ENCODE measurements at regions not wholly inside any gene's neighbourhood (a gene's known extent, or its start where the extent isn't known, plus 50 kb on each side); places are given as distances from the start of the nearest gene placed in this dataset.

DNA sequence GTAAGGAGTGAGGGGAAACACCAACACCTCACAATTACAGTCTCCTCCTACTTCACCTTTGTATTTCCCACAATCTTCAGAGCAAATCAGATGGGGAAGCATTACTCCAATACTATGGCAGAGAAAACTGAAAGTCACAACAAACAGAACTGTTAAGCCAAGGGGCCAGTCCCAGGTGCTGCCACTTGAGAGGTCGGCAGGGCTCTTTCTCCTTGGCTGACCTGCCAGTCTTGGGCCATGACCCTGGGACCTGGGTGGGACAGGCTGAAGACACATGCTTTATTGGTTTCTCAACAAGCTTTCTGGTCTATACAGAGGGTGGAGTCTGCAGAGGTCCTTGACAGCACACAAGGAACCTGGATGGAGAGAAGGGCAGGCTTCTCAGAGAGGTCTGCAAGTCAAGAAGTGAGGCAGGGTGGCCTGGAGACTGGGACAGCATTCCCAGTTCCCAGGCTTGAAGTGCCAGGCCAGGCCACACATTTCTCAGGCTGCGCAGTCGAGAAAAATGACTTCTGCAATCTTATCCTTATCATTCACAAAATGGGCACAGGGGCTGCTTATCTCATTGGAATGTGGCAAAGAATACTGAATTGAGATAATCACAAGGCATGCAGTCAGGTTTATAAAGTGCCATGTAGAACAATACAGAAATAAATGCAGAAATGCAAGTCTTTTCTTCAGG, 301.0 kb downstream of the CXCL12 start:
- TF ChIP-seq, protein P1, sequence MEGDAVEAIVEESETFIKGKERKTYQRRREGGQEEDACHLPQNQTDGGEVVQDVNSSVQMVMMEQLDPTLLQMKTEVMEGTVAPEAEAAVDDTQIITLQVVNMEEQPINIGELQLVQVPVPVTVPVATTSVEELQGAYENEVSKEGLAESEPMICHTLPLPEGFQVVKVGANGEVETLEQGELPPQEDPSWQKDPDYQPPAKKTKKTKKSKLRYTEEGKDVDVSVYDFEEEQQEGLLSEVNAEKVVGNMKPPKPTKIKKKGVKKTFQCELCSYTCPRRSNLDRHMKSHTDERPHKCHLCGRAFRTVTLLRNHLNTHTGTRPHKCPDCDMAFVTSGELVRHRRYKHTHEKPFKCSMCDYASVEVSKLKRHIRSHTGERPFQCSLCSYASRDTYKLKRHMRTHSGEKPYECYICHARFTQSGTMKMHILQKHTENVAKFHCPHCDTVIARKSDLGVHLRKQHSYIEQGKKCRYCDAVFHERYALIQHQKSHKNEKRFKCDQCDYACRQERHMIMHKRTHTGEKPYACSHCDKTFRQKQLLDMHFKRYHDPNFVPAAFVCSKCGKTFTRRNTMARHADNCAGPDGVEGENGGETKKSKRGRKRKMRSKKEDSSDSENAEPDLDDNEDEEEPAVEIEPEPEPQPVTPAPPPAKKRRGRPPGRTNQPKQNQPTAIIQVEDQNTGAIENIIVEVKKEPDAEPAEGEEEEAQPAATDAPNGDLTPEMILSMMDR (conservative IDR thresholded peaks at IDR 0.05; ENCODE audit: low read depth, low read length): no peak
- no peak for DNase-seq (ENCODE audit: low read depth)
- H3K4me3 ChIP-seq (ENCODE audit: low read length): no peak overlapping the region

DNA sequence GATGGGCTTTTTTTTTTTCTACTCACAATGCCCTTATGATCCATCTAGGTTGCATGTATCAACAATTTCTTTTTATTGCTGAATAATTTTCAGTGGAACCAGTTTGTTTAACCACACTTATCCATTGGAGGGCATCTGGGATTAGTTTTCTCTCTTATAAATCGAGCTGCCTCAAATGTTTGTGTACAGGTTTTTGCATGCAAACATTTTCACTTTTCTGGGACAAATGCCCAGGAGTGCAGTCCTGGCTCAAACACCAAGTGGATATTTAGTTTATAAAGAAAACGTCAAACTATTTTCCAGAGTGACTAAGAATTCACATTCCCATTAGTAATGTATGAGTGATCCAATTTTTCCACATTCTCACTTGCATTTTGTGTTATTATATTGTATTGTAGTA, 313.4 kb downstream of the CXCL12 start:
- H3K4me3 ChIP-seq (ENCODE audit: low read length): no peak overlapping the region
- DNase-seq (ENCODE audit: low read depth): no peak
- TF ChIP-seq, protein P1 (conservative IDR thresholded peaks at IDR 0.05; ENCODE audit: low read depth, low read length): no peak

DNA sequence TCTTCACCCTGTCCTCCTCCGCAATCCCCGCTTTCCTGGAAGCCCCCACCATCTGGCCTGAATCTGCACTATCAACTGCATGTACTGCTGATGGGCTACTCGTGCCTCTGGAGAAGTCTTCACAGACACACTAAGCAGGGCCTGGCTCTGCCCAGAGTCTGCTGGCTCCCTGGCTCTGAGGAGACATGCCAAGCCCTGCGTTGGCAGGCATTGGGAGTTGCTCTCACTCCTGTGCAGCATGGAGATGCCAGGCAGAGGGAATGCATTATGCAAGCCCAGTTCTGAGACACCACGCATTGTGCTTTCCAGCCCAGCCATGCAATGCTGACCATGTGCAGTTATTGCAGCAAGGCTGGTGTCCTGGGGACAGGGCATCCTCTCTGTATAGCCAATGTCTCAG, 314.6 kb downstream of the CXCL12 start:
- no peak for DNase-seq (ENCODE audit: low read depth)
- TF ChIP-seq, protein P1 (conservative IDR thresholded peaks at IDR 0.05; ENCODE audit: low read depth, low read length): no peak
- no peak overlapping the region for H3K4me3 ChIP-seq (ENCODE audit: low read length)

DNA sequence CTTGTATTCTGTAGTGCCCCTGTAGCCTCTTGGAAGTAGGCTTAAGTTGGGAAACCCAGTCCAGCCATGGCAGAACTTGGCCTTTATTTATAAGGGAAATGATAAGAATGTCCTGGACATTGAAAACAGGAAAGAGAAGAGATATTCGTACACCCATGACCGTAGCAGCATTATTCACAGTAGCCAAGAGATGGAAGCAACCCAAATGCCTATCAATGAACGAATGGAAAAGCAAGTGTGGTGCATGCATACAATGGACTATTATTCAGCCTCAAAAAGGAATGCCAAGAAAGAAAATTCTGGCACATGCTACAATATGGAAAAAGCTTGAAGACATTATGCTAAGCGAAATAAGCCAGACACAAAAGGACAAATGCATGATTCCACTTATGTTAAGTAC, 315.3 kb downstream of the CXCL12 start:
- TF ChIP-seq, protein P1 (conservative IDR thresholded peaks at IDR 0.05; ENCODE audit: low read depth, low read length): no peak
- no peak for DNase-seq (ENCODE audit: low read depth)
- H3K4me3 ChIP-seq (ENCODE audit: low read length): no peak overlapping the region

DNA sequence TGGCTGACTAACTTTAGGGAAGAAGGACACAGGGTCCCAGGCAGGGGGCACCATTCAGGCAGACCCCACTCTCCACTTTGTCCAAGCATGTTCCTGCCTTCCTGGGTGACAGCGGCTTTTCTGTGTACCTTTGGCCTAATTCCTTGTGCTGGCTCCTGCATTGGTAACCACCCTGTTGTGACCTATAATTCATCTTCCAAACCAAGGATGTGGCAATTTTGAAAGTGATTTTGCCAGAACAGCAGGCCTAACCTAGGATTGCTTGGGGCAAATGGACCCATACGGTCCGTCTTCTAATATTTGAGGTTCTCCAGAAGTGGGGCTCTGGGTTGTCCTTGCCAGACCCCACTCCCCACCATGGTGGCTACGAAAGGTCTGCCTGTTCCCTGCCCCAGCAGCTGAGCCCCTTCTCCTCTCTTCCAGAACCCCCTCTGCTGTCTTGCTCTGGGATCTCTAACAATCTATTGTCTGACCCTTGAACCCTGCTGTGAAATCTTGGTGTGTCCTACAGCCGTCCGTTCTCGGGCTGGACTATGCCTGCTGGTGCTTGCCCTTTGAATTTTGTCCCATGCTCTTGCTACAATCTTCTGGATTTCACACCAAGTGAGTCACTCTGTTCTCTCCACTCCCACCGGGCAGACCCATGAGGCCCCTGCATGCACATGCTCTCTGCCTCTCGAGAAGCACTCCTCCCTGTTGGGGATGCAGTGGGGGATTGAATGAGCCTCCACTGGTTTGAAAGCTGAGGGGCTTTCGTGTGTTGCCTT, 316.0 kb downstream of the CXCL12 start:
- H3K4me3 ChIP-seq (ENCODE audit: low read length): no peak overlapping the region
- no peak for DNase-seq (ENCODE audit: low read depth)
- TF ChIP-seq, protein P1 (conservative IDR thresholded peaks at IDR 0.05; ENCODE audit: low read depth, low read length): no peak

DNA sequence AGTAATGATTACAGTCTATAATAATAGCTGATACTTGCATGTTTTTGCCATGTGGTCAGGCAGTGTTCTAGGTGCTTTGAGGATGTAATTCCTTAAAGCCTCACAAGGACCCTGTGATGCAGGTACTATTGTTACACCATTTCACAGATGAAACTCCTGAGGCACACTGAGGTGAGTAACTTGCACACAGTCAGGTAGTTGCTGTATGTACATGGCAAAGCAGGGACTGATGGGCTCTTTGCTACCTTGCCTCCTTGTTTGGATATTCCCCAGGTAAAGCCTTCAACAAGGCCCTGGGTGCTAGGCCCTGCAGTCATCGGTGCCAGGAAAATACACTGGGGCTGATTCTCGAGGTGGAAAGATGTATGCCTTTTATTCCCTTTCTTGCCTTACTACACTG, 317.5 kb downstream of the CXCL12 start:
- H3K4me3 ChIP-seq (ENCODE audit: low read length): no peak overlapping the region
- no peak for DNase-seq (ENCODE audit: low read depth)
- TF ChIP-seq, protein P1 (conservative IDR thresholded peaks at IDR 0.05; ENCODE audit: low read depth, low read length): no peak
